MG63 (cell line): ENCODE measurements at regions not wholly inside any gene's neighbourhood (a gene's known extent, or its start where the extent isn't known, plus 50 kb on each side); places are given as distances from the start of the nearest gene placed in this dataset.
A peak's percentile ranks its signal among the peaks of the same experiment; 100 is the strongest.

ENCODE experiments used
- DNase-seq: peaks from one replicate; pipeline ENCODE4 v3.0.0-alpha.2; 2020
- H3K27me3 ChIP-seq: fragments of 250-450 bp; sonication (Bioruptor Pico); 2 replicates; pipeline ENCODE4 v1.5.1; 2020; ENCODE audit warnings: mild to moderate bottlenecking, moderate library complexity
- H3K36me3 ChIP-seq: fragments of 250-450 bp; sonication (Bioruptor Pico); 2 replicates; pipeline ENCODE4 v1.5.1; 2020; ENCODE audit warnings: mild to moderate bottlenecking, moderate library complexity
- H3K4me3 ChIP-seq: fragments of 250-450 bp; sonication (Bioruptor Pico); 2 replicates; pipeline ENCODE4 v1.5.1; 2020; ENCODE audit warnings: mild to moderate bottlenecking, moderate library complexity
- H3K9me3 ChIP-seq: fragments of 250-450 bp; sonication (Bioruptor Pico); 2 replicates; pipeline ENCODE4 v1.5.1; 2020; ENCODE audit warnings: mild to moderate bottlenecking, moderate library complexity

DNA sequence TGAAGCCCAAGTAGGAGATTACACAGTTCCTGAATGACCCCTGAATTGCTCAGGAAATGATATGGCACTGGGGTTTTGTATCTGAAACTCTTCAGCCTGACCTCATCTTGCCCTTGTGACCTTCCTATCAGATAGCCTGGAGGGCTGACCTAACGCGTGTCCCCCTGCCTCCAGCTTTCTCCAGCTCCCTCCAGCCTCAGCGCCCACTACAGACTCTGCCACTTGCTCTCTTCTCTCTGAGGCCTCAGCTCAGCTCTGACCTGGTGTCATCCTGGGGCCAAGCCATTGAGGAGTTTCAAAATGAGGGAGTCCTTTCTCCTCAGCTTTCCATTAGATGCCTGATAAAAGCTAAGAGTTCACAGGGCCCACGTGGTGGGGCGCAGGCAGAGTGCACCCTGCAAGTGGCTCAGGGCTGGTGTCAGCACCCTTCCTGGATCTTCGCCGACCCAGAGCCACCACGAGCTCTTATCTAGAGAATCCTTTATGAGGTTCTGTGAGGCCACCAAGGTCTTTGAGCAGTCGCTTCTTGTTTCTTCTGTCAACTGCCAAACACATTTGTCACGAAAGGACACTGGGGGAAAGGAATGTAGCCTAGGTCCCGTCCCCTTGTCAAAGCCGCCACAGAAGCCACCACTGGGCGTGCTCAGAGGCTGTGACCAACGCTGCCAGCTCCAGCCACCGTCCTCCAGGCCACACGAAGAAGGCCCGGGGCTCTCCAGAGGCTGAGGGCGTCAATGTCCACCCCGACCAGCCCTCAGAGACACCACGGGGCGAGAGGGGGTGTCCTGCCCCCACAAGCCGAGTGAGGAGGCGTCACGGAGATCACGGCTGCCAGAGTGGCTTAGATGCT lies 131.3 kb upstream of the GPC1 start:
- no peaks in the 10 kb centered on the region for H3K36me3 ChIP-seq
- H3K4me3 ChIP-seq: no peak overlapping the region
- no peaks in the 10 kb centered on the region for H3K27me3 ChIP-seq
- no peak for DNase-seq
- no peaks in the 10 kb centered on the region for H3K9me3 ChIP-seq

DNA sequence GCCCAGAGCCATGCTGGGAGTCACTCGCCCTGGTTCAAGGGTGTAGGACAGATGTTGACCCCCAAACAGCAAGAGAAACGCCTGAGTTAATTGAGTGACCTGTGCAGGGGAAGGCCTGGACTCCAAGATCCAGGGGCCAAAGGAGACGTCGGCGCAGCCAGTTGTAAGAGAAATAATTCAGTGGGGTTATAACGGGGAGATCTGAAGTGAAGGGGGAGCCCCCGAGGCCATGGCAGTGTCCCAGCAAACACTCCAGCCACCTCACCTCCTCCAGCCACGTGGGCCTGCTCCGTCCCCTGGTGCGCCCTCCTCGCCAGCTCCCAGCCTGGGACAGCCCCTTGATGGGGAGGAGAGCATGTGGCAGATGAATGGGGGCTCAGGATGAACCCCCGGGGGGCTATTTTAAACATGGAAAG lies 130.7 kb upstream of the GPC1 start:
- no peak for DNase-seq
- Histone ChIP-seq H3K36me3 (no peaks in the 10 kb centered on the region), H3K4me3 (no peak overlapping the region)

DNA sequence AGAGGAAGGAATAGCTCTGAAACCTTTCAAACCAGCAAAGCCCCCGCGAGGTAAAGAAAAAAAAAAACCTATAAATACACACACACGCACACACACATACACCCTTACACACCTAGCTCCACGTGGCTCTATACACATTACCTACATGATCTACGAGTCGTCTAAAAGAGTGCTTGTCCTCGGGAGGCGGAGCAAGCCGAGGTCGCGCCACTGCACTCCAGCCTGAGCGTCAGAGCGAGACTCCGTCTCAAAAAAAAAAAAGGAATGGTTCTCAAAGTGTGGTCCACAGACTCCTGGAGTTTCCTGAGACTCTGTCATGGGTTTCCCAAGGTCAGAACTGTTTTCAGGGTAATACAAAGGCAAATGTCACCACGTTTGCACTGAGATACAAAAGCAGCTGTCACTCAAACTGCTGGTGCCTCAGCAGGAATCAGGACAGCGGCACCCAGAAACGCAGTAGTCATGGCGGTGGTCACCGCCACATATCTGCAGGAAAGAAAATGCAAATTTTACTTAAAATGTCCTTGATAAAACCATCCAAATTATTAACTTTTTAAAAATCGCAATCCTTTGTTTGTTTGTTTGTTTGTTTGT lies 130.0 kb upstream of the GPC1 start:
- Histone ChIP-seq H3K9me3 (no peaks in the 10 kb centered on the region), H3K4me3 (no peak overlapping the region), H3K27me3 (no peaks in the 10 kb centered on the region), H3K36me3 (no peaks in the 10 kb centered on the region)
- DNase-seq: no peak

More for the DNA sequence above, 130.7 kb upstream of the GPC1 start:
- no peaks in the 10 kb centered on the region for H3K9me3 ChIP-seq
- no peaks in the 10 kb centered on the region for H3K27me3 ChIP-seq

- no peak for DNase-seq
- H3K9me3 ChIP-seq: no peaks in the 10 kb centered on the region
- H3K27me3 ChIP-seq: no peaks in the 10 kb centered on the region
- H3K4me3 ChIP-seq: no peak overlapping the region
- H3K36me3 ChIP-seq: no peaks in the 10 kb centered on the region
Observed at GRCh38 chr2:240306185-240306584, 129.3 kb upstream of the GPC1 start.

- Histone ChIP-seq H3K27me3 (no peaks in the 10 kb centered on the region), H3K9me3 (no peaks in the 10 kb centered on the region)
Observed at GRCh38 chr2:240308111-240308651, 127.3 kb upstream of the GPC1 start.

GRCh38 chr2:240309214-240309613 lies 126.2 kb upstream of the GPC1 start:
- Histone ChIP-seq H3K9me3 (no peaks in the 10 kb centered on the region), H3K27me3 (no peaks in the 10 kb centered on the region)
- no peak for DNase-seq

More at GRCh38 chr2:240308111-240308651, 127.3 kb upstream of the GPC1 start:
- no peak for DNase-seq
- Histone ChIP-seq H3K36me3 (no peaks in the 10 kb centered on the region), H3K4me3 (no peak overlapping the region)

DNA sequence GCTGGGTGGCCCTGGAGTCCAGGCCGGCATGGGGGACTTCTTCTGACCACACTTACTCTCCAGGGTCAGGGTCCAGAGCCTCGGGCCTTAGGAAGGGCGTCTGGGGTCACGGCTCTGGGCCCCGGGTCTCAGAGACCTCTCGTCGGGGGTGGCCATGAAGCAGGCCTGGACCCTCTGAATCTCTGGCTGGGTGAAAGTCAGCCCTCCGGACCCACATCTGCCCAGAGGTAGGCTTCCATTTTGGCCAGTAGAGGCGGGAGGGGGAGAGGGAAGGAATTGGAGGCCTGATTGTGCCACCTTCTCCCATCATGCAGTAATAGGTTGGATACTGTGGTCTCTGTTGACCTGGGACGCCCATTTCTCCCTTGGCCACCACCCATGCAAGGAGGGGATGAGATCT lies 125.3 kb upstream of the GPC1 start:
- Histone ChIP-seq H3K27me3 (no peaks in the 10 kb centered on the region), H3K36me3 (no peaks in the 10 kb centered on the region), H3K9me3 (no peaks in the 10 kb centered on the region), H3K4me3 (no peak overlapping the region)
- no peak for DNase-seq

More at GRCh38 chr2:240309214-240309613, 126.2 kb upstream of the GPC1 start:
- no peak overlapping the region for H3K4me3 ChIP-seq
- H3K36me3 ChIP-seq: no peaks in the 10 kb centered on the region

- Histone ChIP-seq H3K9me3 (no peaks in the 10 kb centered on the region), H3K4me3 (no peak overlapping the region), H3K36me3 (no peaks in the 10 kb centered on the region), H3K27me3 (no peaks in the 10 kb centered on the region)
- DNase-seq: no peak
Observed at GRCh38 chr2:240310645-240311044, 124.8 kb upstream of the GPC1 start.

DNA sequence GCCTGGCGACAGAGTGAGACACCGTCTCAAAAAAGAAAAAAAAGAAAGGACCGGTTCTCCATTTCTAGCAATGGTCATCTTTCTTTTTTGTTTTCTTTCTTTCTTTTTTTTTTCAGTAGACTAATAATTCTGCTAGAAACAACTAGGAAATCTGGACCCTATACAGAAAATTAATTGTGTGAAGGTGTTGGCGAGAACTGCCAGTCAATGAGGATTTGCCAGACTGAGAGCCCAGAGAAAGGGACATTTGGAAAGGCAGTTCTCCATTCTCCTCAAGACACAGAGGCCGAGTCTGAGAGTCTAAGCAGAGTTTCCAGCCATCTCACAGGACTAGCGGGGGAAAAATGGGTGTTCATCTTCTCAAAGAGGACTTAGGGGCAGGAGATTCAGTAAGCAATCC lies 123.6 kb upstream of the GPC1 start:
- Histone ChIP-seq H3K4me3 (no peak overlapping the region), H3K9me3 (no peaks in the 10 kb centered on the region), H3K36me3 (no peaks in the 10 kb centered on the region), H3K27me3 (no peaks in the 10 kb centered on the region)
- DNase-seq: no peak

- no peak for DNase-seq
- no peaks in the 10 kb centered on the region for H3K36me3 ChIP-seq
- H3K9me3 ChIP-seq: no peaks in the 10 kb centered on the region
- H3K4me3 ChIP-seq: no peak overlapping the region
- no peaks in the 10 kb centered on the region for H3K27me3 ChIP-seq
Observed at GRCh38 chr2:240319221-240319854, 116.1 kb upstream of the GPC1 start.

DNA sequence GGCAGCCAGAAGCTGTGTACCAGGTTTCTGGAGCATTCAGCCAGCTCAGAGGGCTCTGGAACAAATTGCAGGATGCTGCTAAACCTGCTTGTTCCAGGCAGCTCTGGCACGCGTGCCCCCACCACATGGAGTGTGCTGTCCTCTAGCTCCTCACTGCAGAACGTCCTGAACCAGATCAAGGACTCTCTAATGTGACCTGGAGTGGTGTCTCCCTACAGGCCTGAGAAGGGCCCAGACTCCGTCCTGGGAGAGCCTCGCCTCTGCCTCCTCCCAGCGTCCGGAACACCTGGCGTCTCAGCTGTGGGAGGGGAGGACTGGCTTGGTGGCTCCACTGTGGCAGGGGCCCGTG lies 115.6 kb upstream of the GPC1 start:
- no peak overlapping the region for H3K4me3 ChIP-seq
- no peak for DNase-seq
- no peaks in the 10 kb centered on the region for H3K9me3 ChIP-seq
- no peaks in the 10 kb centered on the region for H3K36me3 ChIP-seq
- H3K27me3 ChIP-seq: no peaks in the 10 kb centered on the region

DNA sequence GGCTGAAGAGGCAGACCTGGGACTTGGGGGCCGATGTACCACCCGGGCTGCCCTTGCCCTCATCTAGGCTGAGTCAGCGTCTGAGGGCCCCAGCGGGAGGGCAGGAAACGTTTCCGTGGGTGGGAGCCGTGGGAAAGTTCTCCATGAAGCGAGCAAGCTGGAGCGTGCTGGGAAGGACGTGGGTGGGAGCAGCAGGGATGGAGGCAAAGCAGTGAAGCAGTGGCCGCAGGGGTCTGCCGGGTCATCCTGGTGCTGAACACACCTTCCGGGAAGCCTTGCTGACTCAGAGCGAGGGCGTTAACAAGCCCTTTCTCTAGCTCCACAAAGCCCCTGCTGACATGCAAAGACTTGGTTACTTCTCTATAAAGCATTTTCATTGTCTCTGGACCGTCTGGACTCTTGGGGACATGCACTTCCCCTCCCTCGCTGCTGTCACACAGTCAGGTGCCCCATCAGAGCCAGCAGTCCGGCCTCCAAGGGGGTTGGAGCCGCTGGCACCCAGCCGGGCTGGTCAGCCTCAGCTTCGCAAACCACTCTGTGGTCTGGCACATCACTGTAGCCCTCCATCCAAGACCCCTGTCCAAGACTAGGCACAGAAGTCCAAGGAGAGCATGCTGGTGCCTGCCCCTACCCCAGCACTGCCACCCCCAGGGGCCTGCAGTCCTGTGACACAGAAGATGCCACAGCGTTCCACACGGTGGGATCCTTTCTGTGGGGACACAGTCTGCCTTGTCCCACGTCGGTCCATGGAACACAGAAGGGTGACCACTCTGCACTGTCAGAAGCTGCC lies 115.1 kb upstream of the GPC1 start:
- no peak overlapping the region for H3K4me3 ChIP-seq
- no peaks in the 10 kb centered on the region for H3K9me3 ChIP-seq
- no peaks in the 10 kb centered on the region for H3K36me3 ChIP-seq
- H3K27me3 ChIP-seq: no peaks in the 10 kb centered on the region
- peak; percentile 86 for DNase-seq

- no peaks in the 10 kb centered on the region for H3K9me3 ChIP-seq
- no peaks in the 10 kb centered on the region for H3K27me3 ChIP-seq
- DNase-seq: no peak
- no peak overlapping the region for H3K4me3 ChIP-seq
- no peaks in the 10 kb centered on the region for H3K36me3 ChIP-seq
Observed at GRCh38 chr2:240322231-240322955, 113.1 kb upstream of the GPC1 start.

GRCh38 chr2:240322991-240323390 lies 112.5 kb upstream of the GPC1 start:
- Histone ChIP-seq H3K9me3 (no peaks in the 10 kb centered on the region), H3K27me3 (no peaks in the 10 kb centered on the region), H3K36me3 (no peaks in the 10 kb centered on the region), H3K4me3 (no peak overlapping the region)
- DNase-seq: no peak

DNA sequence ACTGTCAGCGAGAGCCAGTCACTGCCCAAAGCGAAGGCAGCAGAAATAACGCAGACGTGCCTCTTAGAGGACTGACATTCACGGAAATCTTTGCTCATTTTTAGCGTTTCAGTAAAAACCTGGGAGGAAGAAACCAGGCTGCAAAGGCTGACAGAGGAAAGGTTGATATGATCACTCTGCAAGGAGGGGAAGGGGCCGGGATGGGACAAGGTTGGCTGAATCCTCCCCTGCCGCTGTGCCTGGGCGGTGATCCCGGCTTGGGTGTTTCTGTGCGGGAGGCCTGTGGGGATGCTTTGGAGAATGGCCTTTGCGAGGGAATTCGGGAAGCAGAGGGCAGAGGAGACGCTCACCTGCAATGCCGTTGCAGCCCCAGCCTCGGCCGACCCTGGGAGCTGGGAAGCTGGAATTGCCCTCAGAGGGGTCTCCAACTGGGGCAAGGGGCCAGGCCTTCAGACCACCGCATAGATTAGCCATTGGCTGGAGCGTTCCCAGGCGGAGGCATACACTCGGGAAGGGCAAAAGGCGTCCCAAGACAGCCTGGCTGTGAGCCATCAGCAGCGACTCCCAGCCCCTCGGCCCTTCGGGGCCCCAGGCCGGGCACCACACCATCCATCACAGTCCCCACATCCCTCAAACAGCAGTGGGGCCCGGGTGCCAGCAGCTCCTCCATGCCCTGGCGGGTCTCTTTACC lies 111.7 kb upstream of the GPC1 start:
- H3K9me3 ChIP-seq: no peaks in the 10 kb centered on the region
- DNase-seq: no peak
- no peak overlapping the region for H3K4me3 ChIP-seq
- no peaks in the 10 kb centered on the region for H3K27me3 ChIP-seq
- no peaks in the 10 kb centered on the region for H3K36me3 ChIP-seq
